H1 (cell line): ENCODE measurements at regions not wholly inside any gene's neighbourhood (a gene's known extent, or its start where the extent isn't known, plus 50 kb on each side); places are given as distances from the start of the nearest gene placed in this dataset.

Source experiments
- CTCF ChIA-PET: fragments of 300-600 bp; sonication (Branson Sonifier 250); formaldehyde crosslinking; loops from one replicate; lab custom pipeline; 2021; ENCODE audit not compliant: partially characterized antibody; lab: Charles Lee
- POLR2A ChIA-PET: fragments of 300-600 bp; sonication (Branson Sonifier 250); formaldehyde crosslinking; loops from one replicate; lab custom pipeline; 2021; ENCODE audit warnings: inconsistent platforms; ENCODE audit not compliant: partially characterized antibody; lab: Charles Lee
- DNase-seq, 2 experiments: peaks; one replicate each; pipeline versions ENCODE4 v3.0.0 to v3.0.0-alpha.2; 2010 to 2022; ENCODE audit warnings: low spot score in 2 of 2, low read depth in 1 of 2, mixed read lengths in 1 of 2
- FAIRE-seq: peaks from 2 replicates; lab custom pipeline; 2011; peaks lifted over from hg19 to GRCh38; lab: Jason Lieb, UNC
- H2AFZ ChIP-seq: 2 replicates; pipeline ENCODE4 v1.8.1; 2012; ENCODE audit warnings: low read length, inconsistent platforms
- H2AK5ac ChIP-seq: 2 replicates; pipeline ENCODE4 v1.6.1; 2013; ENCODE audit warnings: low read depth, low read length
- H2BK120ac ChIP-seq: replicated peaks from 2 replicates; pipeline ENCODE3; 2013; ENCODE audit warnings: low read depth, low read length, inconsistent platforms
- H2BK12ac ChIP-seq: 2 replicates; pipeline ENCODE4 v1.6.1; 2013; ENCODE audit warnings: low read depth, low read length
- H2BK15ac ChIP-seq: 2 replicates; pipeline ENCODE4 v1.6.1; 2013; ENCODE audit warnings: low read length
- H2BK20ac ChIP-seq: 2 replicates; pipeline ENCODE4 v1.6.1; 2013; ENCODE audit warnings: low read length
- H2BK5ac ChIP-seq: 2 replicates; pipeline ENCODE4 v1.6.1; 2013; ENCODE audit warnings: low read depth, low read length
- H3K14ac ChIP-seq: 2 replicates; pipeline ENCODE4 v1.6.1; 2013; ENCODE audit warnings: inconsistent platforms; ENCODE audit not compliant: insufficient read length
- H3K18ac ChIP-seq: 2 replicates; pipeline ENCODE4 v1.6.1; 2013; ENCODE audit warnings: low read length; ENCODE audit errors: extremely low read depth
- H3K23ac ChIP-seq: 2 replicates; pipeline ENCODE4 v1.6.1; 2013; ENCODE audit warnings: inconsistent platforms; ENCODE audit not compliant: insufficient read length
- H3K23me2 ChIP-seq: 2 replicates; pipeline ENCODE4 v1.6.1; 2013; ENCODE audit warnings: low read depth, low read length
- H3K27ac ChIP-seq: 2 replicates; pipeline ENCODE4 v1.6.1; 2011; ENCODE audit warnings: low read depth, low read length, inconsistent platforms
- H3K27me3 ChIP-seq, 4 experiments: replicated peaks in 1 of 4; 1 replicate in 1 of 4; 2 replicates in 3 of 4; pipeline versions ENCODE4 v1.6.1 to v1.8.1; 2011 to 2013; ENCODE audit warnings: low read length in 3 of 4, mild to moderate bottlenecking in 3 of 4, inconsistent platforms in 2 of 4, mixed read lengths in 2 of 4, moderate library complexity in 1 of 4; ENCODE audit not compliant: control insufficient read depth in 3 of 4, insufficient read depth in 3 of 4; ENCODE audit errors: extremely low read depth in 1 of 4
- H3K36me3 ChIP-seq, 4 experiments: 2 replicates each; pipeline versions ENCODE4 v1.6.1 to v1.8.1; 2011 to 2013; ENCODE audit warnings: mild to moderate bottlenecking in 4 of 4, low read length in 3 of 4, moderate library complexity in 2 of 4, control low read depth in 1 of 4, inconsistent platforms in 1 of 4; ENCODE audit not compliant: insufficient read depth in 4 of 4, control insufficient read depth in 2 of 4
- H3K4ac ChIP-seq: replicated peaks from 2 replicates; pipeline ENCODE3; 2013; ENCODE audit warnings: low read length, low read depth, mixed read lengths, inconsistent platforms; ENCODE audit not compliant: insufficient read length
- H3K4me1 ChIP-seq, 4 experiments: replicated peaks in 1 of 4; 1 replicate in 1 of 4; 2 replicates in 3 of 4; pipeline versions ENCODE4 v1.6.1 to v1.8.1; 2011 to 2013; ENCODE audit warnings: low read length in 3 of 4, inconsistent platforms in 2 of 4, mixed read lengths in 1 of 4; ENCODE audit not compliant: insufficient read depth in 4 of 4, control insufficient read depth in 3 of 4
- H3K4me2 ChIP-seq, 2 experiments: 2 replicates each; pipeline versions ENCODE4 v1.6.1 to v1.8.1; 2011 to 2013; ENCODE audit warnings: low read depth in 2 of 2, low read length in 2 of 2, control low read depth in 1 of 2, inconsistent platforms in 1 of 2, mild to moderate bottlenecking in 1 of 2; ENCODE audit not compliant: insufficient read depth in 1 of 2
- H3K4me3 ChIP-seq, 4 experiments: fragments of 200-600, 300-600 bp in 1 of 4; sonication (generic), shearing (Covaris generic), sonication (Bioruptor Twin) in 1 of 4; 2 replicates each; pipeline versions ENCODE4 v1.5.1 to v1.8.1; 2011 to 2016; ENCODE audit warnings: low read length in 4 of 4, low read depth in 3 of 4, control low read depth in 2 of 4, inconsistent platforms in 2 of 4, mild to moderate bottlenecking in 2 of 4, mixed read lengths in 1 of 4, moderate library complexity in 1 of 4; ENCODE audit not compliant: insufficient read depth in 2 of 4; ENCODE audit errors: extremely low read depth in 1 of 4
- H3K56ac ChIP-seq: replicated peaks from 2 replicates; pipeline ENCODE3; 2013; ENCODE audit warnings: low read depth, mild to moderate bottlenecking, mixed read lengths, low read length, inconsistent platforms; ENCODE audit not compliant: insufficient read length
- H3K79me1 ChIP-seq: 2 replicates; pipeline ENCODE4 v1.6.1; 2013; ENCODE audit warnings: low read depth, low read length, control low read depth
- H3K79me2 ChIP-seq, 2 experiments: 2 replicates each; pipeline versions ENCODE4 v1.6.1 to v1.8.1; 2012 to 2013; ENCODE audit warnings: low read length in 2 of 2, mild to moderate bottlenecking in 2 of 2, inconsistent platforms in 1 of 2; ENCODE audit not compliant: insufficient read depth in 2 of 2, control insufficient read depth in 1 of 2
- H3K9ac ChIP-seq, 4 experiments: replicated peaks in 1 of 4; 1 replicate in 1 of 4; 2 replicates in 3 of 4; pipeline versions ENCODE4 v1.6.1 to v1.8.1; 2011 to 2013; ENCODE audit warnings: low read depth in 3 of 4, low read length in 3 of 4, control low read depth in 2 of 4, mild to moderate bottlenecking in 2 of 4, moderate library complexity in 2 of 4, inconsistent platforms in 1 of 4; ENCODE audit errors: extremely low read depth in 1 of 4
- H3K9me3 ChIP-seq, 2 experiments: 2 replicates each; pipeline versions ENCODE4 v1.6.1 to v1.8.1; 2012 to 2013; ENCODE audit warnings: mild to moderate bottlenecking in 2 of 2, moderate library complexity in 2 of 2, control low read depth in 1 of 2, inconsistent platforms in 1 of 2, low read depth in 1 of 2, low read length in 1 of 2, mixed read lengths in 1 of 2; ENCODE audit not compliant: insufficient read depth in 2 of 2
- H4K20me1 ChIP-seq, 2 experiments: replicated peaks in 1 of 2; 2 replicates each; pipeline versions ENCODE3 to v1.8.1; 2011 to 2013; ENCODE audit warnings: inconsistent platforms in 2 of 2, low read length in 2 of 2, mild to moderate bottlenecking in 1 of 2; ENCODE audit not compliant: insufficient read depth in 2 of 2, control insufficient read depth in 1 of 2
- H4K5ac ChIP-seq: 2 replicates; pipeline ENCODE4 v1.6.1; 2013; ENCODE audit warnings: low read length, low read depth, mixed read lengths, inconsistent platforms; ENCODE audit not compliant: insufficient read length
- H4K8ac ChIP-seq: 2 replicates; pipeline ENCODE4 v1.8.0; 2013; ENCODE audit warnings: mild to moderate bottlenecking, moderate library complexity, low read length, inconsistent platforms; ENCODE audit not compliant: insufficient read depth; ENCODE audit errors: extremely low read depth
- H4K91ac ChIP-seq: replicated peaks from 2 replicates; pipeline ENCODE3; 2013; ENCODE audit warnings: low read length, mixed read lengths, inconsistent platforms; ENCODE audit not compliant: insufficient read length
- BCL11A ChIP-seq, 2 experiments: IDR thresholded peaks; one replicate each; pipeline ENCODE4 v1.6.1; 2011; ENCODE audit warnings: low read depth in 2 of 2, low read length in 2 of 2, mild to moderate bottlenecking in 2 of 2
- FOSL1 ChIP-seq: IDR thresholded peaks from 2 replicates; pipeline ENCODE4 v1.6.1; 2011; ENCODE audit warnings: mild to moderate bottlenecking, low read depth, low read length, moderate library complexity; ENCODE audit not compliant: insufficient read depth
- HDAC6 ChIP-seq: IDR thresholded peaks from one replicate; pipeline ENCODE4 v1.7.1; 2012; ENCODE audit warnings: low read depth, mild to moderate bottlenecking, inconsistent platforms, low read length, moderate library complexity
- JUND ChIP-seq: IDR thresholded peaks from 2 replicates; pipeline ENCODE4 v1.6.1; 2011; ENCODE audit warnings: mild to moderate bottlenecking, improper control_type of control experiment, low read length
- KDM5A ChIP-seq: fragments of 200-600 bp; IDR thresholded peaks from 2 replicates; pipeline ENCODE4 v1.7.1; 2012; ENCODE audit warnings: mild to moderate bottlenecking, low read length, inconsistent platforms, mixed read lengths
- SRF ChIP-seq: IDR thresholded peaks from 2 replicates; pipeline ENCODE4 v1.6.1; 2011; ENCODE audit warnings: mild to moderate bottlenecking, low read depth, low read length, moderate library complexity
- ZNF274 ChIP-seq: IDR thresholded peaks from 2 replicates; pipeline ENCODE4 v1.7.0; 2012; ENCODE audit warnings: low read length, borderline replicate concordance; ENCODE audit errors: extremely low read depth
- WGBS, 2 experiments: shearing (Covaris generic) in 1 of 2; methylation state at CpG; one replicate each; pipeline versions ENCODE4 v1.1.6 to v1.1.7; 2013 to 2015; ENCODE audit warnings: low lambda C conversion rate in 2 of 2, mixed read lengths in 2 of 2, inconsistent platforms in 1 of 2, low coverage in 1 of 2, missing lambda C conversion rate in 1 of 2; ENCODE audit not compliant: insufficient replicate concordance in 2 of 2, insufficient coverage in 1 of 2, insufficient read length in 1 of 2; ENCODE audit errors: extremely low coverage in 1 of 2, missing lambda C conversion rate in 1 of 2; 5-methylcytosine and 5-hydroxymethylcytosine counted together

DNA sequence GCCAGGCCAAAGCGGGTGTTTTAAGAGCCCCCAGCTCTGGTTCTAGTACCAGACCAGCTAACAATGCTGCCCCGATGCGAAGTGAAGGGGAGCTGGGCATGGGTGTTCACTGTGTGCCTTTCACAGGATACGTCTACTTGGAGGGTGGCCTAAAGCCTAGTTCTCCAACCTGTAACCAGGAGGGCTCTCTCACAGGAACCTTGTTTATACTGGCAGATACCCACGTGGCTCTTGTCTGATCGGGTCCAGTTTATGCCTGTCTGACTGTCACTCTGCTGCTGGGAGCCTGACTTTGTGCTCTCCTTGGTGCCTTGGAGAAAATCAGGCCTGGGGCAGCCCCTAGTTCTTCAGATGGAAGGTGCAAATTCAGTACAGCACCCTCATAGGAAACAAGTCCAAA is 60.2 kb upstream of the RNF144B start:
- H3K4me2 ChIP-seq, result no peak overlapping the region
- H3K18ac ChIP-seq, result no peak overlapping the region; the same call in none of the 2 replicates
- H4K8ac ChIP-seq, result no peak overlapping the region
- H3K4me3 ChIP-seq, result no peak overlapping the region
- H2BK12ac ChIP-seq, result no peak overlapping the region; the same call in 1 of the 2 replicates
- H4K5ac ChIP-seq, result no peak overlapping the region
- H3K9me3 ChIP-seq, result no peaks in the 10 kb centered on the region
- no peak overlapping the region for H3K23ac ChIP-seq
- no peak overlapping the region for H3K56ac ChIP-seq
- no peak overlapping the region for H2BK120ac ChIP-seq
- ChIA-PET POLR2A (no interaction called here), CTCF (interaction anchor here (0.6 to 15.6 kb wide), 3 partner anchors 34 to 177 kb away, joined by 3 to 268 read pairs (median 4); no protein-coding TSS in a partner anchor)
- no peaks in the 10 kb centered on the region for H3K79me2 ChIP-seq
- H2AK5ac ChIP-seq, result no peak overlapping the region
- TF ChIP-seq ZNF274 (no peak), BCL11A (IDR thresholded peaks at IDR 0.05; ENCODE audit: low read depth in 2 of 2, low read length in 2 of 2) (no peak), JUND (no peak), KDM5A (no peak), FOSL1 (no peak), SRF (no peak), HDAC6 (no peak)
- no peaks in the 10 kb centered on the region for H3K27me3 ChIP-seq
- no peak overlapping the region for H3K9ac ChIP-seq
- no peaks in the 10 kb centered on the region for H4K20me1 ChIP-seq
- WGBS, 2 experiments, result 77% methylated on average over 6 of the region's 6 CpGs; no CpG with 5 or more reads in 1 of the 2 experiments
- no peak overlapping the region for H3K27ac ChIP-seq
- H4K91ac ChIP-seq, result no peak overlapping the region
- H3K23me2 ChIP-seq, result no peaks in the 10 kb centered on the region
- no peak overlapping the region for H2BK20ac ChIP-seq
- H3K36me3 ChIP-seq, result no peaks in the 10 kb centered on the region
- no peaks in the 10 kb centered on the region for H3K79me1 ChIP-seq
- H2AFZ ChIP-seq, result no peak overlapping the region
- H3K4me1 ChIP-seq, result peaks cover 0 to 3% (median 0%) of the 10 kb centered on the region in 4 experiments; a peak in 1 of 7 replicates
- no peak overlapping the region for H2BK15ac ChIP-seq
- no peak overlapping the region for H3K14ac ChIP-seq
- H2BK5ac ChIP-seq, result no peak overlapping the region
- DNase-seq (no peak), FAIRE-seq (no peak)
- H3K4ac ChIP-seq, result no peak overlapping the region
